ENCODE measurements at regions not wholly inside any gene's neighbourhood (a gene's known extent, or its start where the extent isn't known, plus 50 kb on each side); places are given as distances from the start of the nearest gene placed in this dataset.

- DNase-seq: no peak
Measured at GRCh38 chr3:189118896-189119295, 52.9 kb upstream of the TPRG1 start.

GRCh38 chr3:189119950-189120349 is 51.8 kb upstream of the TPRG1 start:
- no peak for DNase-seq

GRCh38 chr3:189121092-189121491 is 50.7 kb upstream of the TPRG1 start:
- DNase-seq: no peak

Data from NCI-H446 (cell line).